ENCODE measurements at regions not wholly inside any gene's neighbourhood (a gene's known extent, or its start where the extent isn't known, plus 50 kb on each side); places are given as distances from the start of the nearest gene placed in this dataset.
"Not testable (repeated sequence)": the region's sequence is repeated elsewhere in the genome, so short reads cannot be mapped to it uniquely, and the experiment has no call there.

DNA sequence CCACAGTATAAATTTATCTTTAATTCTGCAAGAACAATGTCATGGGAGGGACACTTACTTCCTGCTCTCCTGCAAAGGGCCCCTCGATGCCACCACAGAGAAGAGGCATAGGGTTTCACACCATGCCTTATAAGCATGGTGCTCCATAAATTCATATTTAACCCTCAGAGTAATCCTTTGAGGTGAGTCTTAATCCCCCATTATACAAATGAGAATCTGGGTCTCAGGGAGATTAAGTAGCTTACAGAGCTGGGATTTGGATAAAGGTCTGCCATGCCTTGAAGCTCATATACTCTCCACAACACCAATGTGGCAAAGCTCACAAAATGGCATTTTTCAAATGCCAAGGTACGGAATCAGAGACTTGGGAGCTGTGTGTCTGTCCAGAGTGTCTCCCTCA is 268.5 kb upstream of the CCL2 start:
- in situ Hi-C loops (cut with MboI; ENCODE audit: low sequenced_read_pairs) = no loop called here

DNA sequence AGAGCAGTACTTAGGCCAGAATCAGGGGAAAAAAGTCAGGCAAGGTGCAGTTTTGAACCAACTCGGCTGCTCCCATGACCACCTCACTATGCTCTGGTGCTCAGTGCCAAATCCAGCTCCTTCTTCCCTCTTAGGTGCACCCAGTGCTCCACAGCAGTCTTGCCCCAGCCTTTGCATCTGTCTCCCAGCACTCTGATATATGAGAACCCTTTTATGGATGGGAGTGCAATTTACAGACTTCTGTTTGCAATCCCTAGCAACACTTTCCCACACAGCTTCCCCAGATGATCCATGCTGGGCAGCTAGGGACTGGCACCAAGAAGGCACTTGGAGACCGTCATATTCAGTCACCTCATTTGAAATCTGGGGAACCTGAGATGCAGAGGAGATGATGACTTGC is 267.9 kb upstream of the CCL2 start:
- in situ Hi-C loops (cut with MboI; ENCODE audit: low sequenced_read_pairs) = no loop called here

DNA sequence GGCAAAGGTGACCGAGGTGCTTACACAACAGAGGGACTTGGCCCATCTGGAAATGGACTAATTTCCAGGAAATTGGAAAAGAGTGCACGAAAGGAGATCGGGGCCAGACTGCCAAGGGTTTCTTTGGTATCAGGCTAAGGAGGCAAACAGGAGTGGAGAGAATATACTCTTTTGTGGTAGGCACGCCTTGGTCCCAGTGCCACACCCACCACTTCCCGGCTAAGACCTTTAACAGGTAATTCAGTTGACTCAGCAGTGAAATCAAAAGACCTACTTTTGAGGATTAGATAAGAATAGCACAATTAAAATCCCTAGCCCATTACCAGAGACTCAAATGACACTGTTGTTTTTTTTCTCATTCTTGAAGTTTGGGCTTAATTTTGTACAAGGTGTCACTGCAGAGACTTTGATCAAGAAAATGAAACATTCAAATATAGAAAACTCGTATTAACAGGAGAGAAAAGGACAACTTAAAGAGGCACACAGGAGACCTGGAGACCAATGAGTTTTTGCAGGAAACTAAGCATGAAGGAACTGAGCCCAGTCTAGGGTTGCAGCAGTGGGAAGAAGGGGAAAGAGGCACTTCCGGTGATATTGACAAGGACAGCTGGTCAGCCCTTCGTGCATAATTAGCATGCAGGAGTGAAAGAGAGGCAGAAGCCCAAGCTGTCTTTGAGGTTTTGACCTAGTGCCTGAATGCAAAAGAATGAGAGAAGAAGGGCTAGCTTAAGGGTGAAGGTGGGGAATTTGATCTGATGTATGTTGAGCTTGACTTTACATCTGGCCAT is 265.5 kb upstream of the CCL2 start:
- in situ Hi-C loops (cut with MboI; ENCODE audit: low sequenced_read_pairs) = no loop called here

DNA sequence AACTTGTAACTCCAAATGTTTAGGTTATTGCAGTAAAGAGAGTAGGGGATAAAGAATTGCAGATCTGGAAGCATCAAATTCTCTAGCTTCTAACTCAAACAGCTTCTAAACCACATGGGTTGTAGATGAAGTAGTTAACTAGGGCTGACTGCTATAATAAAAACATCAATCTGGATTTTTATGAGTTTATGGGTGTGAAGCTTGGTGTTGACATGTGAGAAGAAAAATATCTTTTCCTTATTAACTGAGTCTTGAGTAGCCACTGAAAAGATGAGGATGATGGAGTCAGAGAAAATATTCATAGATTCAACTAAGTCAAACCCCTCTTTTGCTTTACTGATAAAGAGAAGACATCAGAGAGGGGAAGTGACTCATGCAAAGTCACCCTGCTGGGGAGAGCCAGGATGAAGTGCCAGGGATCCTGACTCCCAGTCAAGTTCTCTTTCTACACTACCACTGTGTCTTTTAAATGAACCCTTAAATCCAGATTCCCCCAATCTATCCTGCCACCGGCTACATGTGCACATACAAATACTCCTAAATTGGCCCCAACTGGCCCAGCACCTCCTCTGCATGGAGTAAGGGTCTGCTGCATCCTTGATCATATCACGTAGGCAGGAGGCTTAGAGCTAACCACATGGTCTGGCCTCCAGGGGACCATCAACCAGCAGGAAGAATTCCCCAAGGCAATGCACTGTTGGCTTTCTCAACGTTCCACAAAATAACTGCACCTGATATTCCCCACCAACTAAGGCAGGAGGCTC is 264.0 kb upstream of the CCL2 start:
- in situ Hi-C loops (cut with MboI; ENCODE audit: low sequenced_read_pairs) = no loop called here

DNA sequence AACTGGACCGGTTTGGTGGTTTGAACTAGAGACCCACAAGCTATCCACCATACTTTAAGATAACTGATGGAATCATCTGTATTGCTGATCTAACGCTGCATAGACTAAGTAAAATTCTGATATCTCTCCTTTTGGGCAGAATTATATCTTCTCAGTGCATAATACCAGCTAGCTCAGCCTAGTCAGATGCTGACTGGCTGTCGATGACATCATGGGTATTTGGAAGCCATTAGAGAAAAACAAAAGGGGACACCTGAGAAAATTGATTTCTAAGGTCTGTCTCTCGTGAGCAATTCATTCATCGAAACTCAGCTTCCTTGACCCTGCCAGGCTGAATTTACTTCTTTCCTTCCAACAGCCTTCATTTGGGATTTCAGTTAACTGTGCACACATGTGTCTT is 263.0 kb upstream of the CCL2 start:
- in situ Hi-C loops (cut with MboI; ENCODE audit: low sequenced_read_pairs) = no loop called here

DNA sequence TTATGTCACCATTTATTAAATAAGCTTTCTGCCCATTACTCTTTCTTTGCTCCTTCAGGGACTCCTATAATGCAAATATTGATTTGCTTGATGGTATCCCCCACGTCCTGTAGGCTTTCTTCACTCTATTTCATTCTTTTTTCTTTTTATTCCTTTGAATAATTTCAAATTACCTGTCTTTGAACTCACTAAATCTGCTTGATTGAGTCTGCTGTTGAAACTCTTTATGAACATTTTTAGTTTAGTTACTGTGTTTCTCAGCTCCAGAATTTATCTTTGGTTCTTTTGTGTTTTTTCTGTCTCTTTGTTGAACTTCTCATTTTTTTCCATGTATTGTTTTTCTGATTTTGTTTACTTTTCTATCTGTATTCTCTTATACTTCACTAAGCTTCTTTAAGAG is 254.4 kb upstream of the CCL2 start:
- in situ Hi-C loops (cut with MboI; ENCODE audit: low sequenced_read_pairs) = no loop called here

DNA sequence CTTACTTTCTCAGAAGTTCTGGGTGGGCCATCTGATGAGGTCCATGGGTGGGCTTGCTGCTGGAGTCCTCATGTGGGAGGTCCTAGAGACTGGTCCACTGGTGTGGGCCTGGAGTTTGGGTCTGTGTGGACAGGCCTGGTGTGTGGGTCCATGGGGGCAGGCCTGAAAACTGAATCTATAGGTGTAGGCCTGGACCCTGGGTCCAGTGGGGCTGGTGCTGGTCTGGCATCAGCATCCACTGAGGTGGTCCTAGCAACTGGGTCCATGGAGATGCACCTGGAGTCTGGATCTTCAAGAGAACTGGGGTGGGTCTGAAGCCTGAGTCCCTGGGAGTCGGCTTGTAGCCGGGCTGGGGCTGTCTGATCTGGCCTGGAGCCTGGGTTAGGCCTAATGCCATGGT is 253.8 kb upstream of the CCL2 start:
- in situ Hi-C loops (cut with MboI; ENCODE audit: low sequenced_read_pairs) = no loop called here

DNA sequence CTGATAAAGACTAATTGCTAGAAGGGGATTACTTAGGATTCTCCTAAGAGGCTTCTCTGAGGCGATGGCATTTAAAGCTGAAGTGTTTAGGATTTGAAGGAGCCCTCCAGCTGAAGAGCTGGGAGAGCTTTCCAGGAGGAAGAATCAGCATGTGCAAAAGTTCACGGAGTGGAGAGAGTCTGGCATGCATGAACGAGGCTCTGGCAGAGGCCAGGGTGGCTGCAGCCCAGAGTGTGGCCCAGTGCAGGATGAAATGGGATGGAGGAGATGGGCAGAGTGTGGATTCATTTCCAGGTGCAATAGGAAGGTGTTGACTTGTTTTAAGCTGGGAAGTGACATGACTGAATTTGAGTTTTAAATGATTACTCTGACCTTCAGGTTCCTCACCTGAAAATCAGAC is 249.0 kb upstream of the CCL2 start:
- in situ Hi-C loops (cut with MboI; ENCODE audit: low sequenced_read_pairs) = no loop called here

DNA sequence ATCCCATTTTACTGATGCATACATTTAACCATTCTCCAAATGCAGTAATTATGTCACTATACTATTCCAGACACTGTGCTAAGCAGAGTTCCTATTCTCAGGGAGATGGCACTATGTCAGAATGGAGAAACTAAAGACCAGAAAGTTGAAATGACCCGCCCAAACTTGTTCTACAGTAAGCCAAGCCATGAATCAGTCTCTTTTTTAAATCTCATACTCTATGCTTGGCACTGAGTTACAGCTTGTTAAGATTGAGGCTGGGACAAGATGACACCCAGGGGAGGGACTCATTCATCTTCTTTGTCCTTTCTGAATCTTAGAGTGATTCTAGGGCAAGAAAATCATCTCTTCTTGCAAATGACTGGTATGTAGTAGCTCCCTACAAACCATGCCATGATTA is 247.0 kb upstream of the CCL2 start:
- in situ Hi-C loops (cut with MboI; ENCODE audit: low sequenced_read_pairs) = no loop called here

DNA sequence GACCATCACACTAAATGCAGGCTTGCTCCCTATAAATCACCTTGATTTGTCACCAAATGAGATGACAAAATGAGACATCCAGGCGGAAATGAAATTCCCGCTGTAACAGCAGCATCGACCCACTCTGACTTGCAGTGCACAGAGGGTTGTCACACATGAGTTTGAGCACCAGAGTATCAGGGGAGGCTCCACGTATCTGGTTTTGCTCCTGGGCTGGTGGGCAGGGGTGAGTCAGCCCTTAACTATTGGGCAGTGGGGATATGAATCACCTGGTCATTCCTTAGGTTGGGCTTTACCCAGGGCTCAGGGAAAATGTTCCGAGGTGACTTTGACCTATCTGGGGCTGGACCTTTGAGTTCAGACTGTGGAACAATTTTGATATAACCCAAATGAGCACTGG is 245.2 kb upstream of the CCL2 start:
- in situ Hi-C loops (cut with MboI; ENCODE audit: low sequenced_read_pairs) = no loop called here

DNA sequence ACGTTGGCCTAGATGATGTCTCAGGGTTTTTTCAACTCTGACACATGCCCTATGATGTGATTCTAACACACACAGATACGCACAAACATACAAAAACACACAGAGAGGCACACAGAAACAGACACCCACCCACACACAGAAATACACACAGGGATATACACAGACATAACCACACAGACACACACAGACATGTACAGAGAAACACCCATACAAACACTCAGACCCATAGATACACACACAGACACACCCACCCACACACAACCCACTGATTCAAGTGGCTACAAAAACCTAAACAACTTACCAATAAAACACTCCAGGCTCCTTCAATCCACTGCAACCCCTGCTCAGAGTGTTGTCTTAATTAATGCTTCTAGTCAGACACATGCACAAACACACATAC is 244.6 kb upstream of the CCL2 start:
- in situ Hi-C loops (cut with MboI; ENCODE audit: low sequenced_read_pairs) = no loop called here

DNA sequence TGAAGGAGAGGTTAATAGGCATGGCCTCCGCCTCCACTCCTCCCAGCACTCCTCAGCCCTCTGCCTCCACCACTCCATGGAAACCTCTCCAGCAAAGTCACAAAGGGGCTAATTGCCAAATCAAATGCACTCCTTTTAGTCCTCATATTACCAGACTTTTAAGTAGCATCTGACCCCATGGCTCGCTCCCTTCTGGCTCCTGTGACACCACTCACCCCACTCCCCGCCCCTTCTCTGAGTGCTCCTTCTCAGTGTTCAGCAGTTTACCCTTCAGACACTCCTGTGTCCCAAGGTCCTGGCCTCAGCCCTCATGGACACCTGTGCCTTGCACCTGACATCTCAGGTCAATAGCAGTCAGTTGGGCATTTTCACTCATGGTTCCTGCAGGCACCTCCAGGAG is 243.5 kb upstream of the CCL2 start:
- in situ Hi-C loops (cut with MboI; ENCODE audit: low sequenced_read_pairs) = no loop called here

DNA sequence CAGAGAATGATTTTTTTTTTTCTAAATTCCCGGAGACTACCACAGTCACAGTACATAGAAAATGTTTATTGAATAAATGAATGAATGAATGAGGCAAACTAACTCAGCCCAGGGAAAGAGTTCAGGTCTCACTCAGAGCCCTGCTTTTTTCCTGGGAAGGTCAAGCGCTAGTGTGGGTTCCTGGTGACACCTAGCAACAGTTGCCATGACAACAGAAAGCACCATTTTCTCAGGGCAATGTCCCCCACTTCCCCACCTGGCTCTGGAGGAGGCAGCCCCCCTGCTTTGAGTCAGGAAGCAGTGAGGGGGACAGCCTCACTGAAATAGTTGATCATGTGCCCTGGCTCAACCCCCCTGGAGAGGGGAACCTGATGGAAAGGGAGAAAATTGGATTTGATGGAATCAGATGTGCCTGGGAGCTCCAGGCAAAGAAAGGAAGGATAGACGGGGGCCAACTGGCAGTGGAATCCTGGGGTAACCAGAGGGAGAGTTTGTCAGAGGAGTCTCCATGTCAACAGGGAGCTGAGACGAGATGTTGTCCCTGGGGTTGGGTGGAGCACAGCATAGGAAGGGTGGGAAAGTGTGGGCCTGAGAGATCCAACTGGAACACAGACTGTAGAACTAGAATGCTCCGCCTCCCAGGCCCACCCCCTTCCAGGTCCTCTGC is 242.2 kb upstream of the CCL2 start:
- in situ Hi-C loops (cut with MboI; ENCODE audit: low sequenced_read_pairs) = no loop called here

DNA sequence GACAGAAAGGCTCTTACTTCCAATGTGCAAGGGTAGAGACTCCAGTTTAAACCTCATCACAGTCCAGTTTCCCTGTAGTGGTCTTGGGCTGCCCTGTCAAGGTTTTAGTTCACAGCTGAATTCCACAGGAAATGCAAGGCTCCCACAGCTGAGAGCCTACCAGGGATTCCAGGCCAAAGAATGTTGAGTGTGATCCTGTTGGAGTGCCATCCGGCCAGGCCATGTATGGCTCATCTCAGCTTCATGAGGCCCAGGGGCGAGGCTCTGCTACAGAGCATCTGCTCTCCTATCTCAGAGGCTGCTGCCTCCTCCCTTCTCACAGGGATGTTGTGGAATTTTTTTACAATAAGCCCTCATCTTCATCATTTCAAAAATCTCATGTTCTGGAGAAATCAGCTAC is 239.8 kb upstream of the CCL2 start:
- in situ Hi-C loops (cut with MboI; ENCODE audit: low sequenced_read_pairs) = no loop called here

DNA sequence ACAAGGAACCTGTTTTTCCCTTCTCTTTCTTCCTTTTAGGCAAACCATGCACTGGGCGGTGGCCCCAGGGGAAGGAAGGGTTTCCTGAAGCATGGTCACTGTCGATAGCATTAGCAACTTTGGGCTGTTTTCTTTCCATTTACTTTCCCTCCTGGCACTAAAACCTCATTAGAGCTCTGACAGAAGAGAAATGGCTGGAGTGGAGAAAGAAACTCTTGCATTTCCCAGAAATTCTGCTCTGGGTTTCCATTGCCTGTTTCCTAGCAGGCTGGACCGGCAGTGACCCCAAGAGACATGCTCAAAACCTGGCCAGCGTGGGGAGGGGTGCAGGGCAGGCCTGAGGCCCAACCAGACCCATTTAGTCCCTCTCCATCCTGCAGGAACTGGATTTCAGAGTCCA is 230.7 kb upstream of the CCL2 start:
- in situ Hi-C loops (cut with MboI; ENCODE audit: low sequenced_read_pairs) = no loop called here

DNA sequence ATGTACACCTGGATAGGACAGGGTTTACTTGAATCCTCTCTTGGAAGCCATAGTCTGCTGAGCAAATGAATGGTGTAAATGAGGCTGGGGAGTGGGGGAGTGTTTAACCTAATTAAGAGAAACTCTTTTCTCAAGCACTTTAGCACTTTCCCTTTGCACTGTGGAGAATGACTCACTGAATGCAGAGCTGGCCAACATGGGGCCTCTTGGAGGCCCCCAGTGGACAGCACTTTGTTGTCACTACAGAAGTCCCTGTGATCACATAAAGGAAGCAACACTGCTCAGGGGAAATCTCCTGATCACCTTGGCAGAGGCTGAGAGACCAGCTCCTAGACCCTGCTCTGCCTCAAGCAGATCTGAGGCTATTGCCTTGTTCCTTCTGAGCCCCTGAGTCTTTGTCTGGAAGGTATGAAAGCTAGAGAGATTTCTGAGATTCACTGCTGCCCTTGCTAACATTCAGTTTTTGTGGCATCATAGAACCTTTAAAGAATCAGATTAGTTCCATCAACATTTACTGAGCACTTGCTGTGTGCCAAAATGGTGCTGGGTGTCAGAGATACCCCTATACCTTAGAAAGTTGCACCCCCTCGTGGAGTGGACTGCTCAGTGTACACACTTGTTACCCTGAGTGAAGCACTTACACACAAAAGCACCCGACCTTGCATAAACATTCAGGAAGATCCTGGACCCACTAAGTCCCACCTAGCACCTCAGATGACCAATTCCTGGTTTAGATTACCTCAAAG is 230.1 kb upstream of the CCL2 start:
- in situ Hi-C loops (cut with MboI; ENCODE audit: low sequenced_read_pairs) = no loop called here

DNA sequence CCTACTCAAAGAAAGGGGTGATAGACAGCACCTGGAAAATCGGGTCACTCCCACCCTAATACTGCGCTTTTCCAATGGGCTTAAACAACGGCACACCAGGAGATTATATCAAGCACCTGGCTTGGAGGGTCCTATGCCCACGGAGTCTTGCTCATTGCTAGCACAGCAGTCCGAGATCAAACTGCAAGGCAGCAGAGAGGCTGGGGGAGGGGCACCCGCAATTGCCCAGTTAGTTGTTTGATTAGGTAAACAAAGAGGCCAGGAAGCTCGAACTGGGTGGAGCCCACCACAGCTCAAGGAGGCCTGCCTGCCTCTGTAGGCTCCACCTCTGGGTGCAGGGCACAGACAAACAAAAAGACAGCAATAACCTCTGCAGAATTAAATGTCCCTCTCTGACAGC is 224.5 kb upstream of the CCL2 start:
- in situ Hi-C loops (cut with MboI; ENCODE audit: low sequenced_read_pairs) = not testable (repeated sequence)

DNA sequence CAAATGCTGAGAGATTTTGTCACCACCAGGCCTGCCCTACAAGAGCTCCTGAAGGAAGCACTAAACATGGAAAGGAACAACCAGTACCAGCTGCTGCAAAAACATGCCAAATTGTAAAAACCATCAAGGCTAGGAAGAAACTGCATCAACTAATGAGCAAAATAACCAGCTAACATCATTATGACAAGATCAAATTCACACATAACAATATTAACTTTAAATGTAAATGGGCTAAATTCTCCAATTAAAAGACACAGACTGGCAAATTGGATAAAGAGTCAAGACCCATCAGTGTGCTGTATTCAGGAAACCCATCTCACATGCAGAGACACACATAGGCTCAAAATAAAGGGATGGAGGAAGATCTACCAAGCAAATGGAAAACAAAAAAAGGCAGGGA is 222.8 kb upstream of the CCL2 start:
- in situ Hi-C loops (cut with MboI; ENCODE audit: low sequenced_read_pairs) = not testable (repeated sequence)

DNA sequence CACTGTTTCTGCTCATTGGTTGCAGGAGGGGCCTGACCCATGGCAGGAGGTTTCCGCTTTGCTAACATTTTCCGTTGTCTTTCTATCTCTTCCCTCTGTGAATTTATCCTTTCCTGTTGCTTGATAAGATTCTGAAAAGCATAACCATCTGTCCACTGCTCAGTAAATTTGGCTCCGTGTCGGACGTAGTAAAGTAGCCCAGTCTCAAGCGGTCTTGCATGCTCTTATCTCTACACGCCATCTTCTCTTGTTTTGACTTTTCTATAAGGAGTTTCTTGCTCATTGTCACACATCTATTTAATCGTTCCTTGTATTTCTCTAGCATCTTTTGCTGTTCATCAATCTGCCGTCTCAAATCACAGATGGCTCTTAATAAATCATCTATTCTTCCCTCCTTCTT is 216.3 kb upstream of the CCL2 start:
- in situ Hi-C loops (cut with MboI; ENCODE audit: low sequenced_read_pairs) = not testable (repeated sequence)

DNA sequence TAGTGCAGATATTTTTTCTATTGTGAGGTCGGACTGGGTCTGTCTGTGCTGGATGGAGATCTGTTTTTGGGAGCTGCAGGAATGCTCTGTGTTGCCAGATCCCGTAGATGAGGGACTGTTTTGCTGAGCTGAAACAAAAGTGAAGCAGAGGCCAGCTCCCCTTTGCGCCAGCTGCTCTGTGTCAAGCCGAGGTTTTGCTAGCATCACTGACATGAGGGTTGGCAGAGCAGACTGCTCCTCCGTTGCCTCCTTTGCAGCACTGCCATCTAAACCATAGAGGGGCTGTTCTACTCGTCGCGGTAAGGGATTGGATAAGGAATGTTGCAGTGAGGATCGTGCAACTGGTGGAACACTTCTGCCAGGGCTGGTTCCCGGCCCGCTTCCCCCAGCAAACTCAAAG is 215.9 kb upstream of the CCL2 start:
- in situ Hi-C loops (cut with MboI; ENCODE audit: low sequenced_read_pairs) = not testable (repeated sequence)
